GM18520 (cell line): ENCODE measurements at regions not wholly inside any gene's neighbourhood (a gene's known extent, or its start where the extent isn't known, plus 50 kb on each side); places are given as distances from the start of the nearest gene placed in this dataset.

Source experiments
- ATAC-seq: cut with Tn5 transposase; IDR thresholded peaks from one replicate; pipeline ENCODE4 v1.9.1; 2021; ENCODE audit not compliant: unreplicated experiment

DNA sequence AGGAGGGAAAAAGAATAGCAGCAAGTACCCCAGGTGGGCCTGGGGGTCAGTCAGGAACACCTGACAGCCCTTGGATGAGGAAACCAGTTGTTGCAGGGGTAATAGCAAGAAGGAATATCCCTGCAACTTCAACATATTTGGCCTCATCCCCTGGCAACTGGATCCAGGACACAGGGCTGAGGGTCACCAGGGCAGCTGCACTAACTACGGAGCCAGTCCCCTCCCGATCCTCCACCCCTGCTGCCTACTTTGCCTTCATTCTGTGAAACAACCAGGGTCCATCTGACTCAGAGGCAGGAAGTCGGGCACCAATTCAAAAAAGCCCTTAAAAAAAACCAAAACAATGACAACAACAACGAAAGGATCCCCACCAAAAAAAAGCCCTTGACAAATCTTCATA is 52.9 kb downstream of the FRMPD3 start:
- no peak for ATAC-seq

DNA sequence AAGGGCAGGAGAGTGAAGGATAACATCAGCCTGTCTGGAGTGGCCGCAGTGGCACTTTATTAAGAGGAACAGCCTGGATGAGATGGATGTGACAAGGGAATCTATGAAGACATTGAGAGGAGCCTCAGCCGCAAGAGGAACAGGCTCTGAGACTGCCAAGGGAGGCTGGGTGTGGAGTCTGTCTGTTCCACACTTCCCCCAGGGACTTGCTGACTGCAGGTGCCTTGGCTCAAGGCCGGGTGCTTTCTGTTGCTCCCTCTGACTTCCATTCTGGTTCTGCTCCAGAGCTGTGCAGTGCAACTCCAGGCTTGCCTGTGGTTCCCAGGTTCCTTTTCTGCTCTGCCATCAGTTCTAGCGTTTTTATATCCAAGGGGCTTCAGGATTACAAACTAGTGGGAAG is 54.6 kb downstream of the FRMPD3 start:
- ATAC-seq: no peak

DNA sequence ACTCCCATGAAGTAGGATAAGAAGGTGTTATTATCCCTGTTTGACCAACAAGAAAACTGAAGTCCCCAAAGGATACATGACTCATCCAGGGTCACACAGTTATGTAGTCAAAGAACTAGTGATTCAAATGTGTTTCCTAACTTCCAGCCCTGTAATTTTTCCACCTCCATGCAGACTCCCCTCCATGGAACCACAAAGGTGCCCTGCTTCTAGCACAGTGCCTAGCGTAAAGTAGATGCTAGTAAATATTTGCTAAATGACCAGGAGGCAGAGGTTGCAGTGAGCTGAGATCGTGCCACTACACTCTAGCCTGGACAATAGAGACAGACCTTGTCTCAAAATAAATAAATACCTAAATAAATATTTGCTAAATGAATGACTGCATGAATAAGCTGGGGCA is 55.8 kb downstream of the FRMPD3 start:
- no peak for ATAC-seq

DNA sequence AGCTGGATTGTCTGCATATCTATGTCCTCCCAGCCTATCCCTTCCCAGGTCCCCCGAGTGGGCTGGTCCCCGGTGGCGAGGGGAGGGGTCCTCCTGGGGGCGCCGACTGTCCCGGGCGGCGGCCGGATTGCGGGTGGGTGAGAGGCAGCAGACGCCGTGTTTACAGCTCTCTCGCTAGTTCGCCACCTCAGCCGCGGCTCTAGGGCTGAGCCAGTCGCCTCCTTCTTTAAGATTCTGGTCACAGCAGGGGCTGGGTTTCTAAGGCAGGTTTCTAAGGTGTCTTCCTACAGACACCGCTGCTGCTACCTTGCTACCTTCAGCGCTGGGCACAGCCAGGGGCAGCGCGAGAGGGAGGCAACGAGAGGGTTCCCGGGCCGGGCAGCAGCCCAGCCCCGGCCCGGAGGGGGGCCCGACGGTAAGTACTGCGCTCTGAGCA is 57.2 kb downstream of the FRMPD3 start:
- ATAC-seq: no peak

DNA sequence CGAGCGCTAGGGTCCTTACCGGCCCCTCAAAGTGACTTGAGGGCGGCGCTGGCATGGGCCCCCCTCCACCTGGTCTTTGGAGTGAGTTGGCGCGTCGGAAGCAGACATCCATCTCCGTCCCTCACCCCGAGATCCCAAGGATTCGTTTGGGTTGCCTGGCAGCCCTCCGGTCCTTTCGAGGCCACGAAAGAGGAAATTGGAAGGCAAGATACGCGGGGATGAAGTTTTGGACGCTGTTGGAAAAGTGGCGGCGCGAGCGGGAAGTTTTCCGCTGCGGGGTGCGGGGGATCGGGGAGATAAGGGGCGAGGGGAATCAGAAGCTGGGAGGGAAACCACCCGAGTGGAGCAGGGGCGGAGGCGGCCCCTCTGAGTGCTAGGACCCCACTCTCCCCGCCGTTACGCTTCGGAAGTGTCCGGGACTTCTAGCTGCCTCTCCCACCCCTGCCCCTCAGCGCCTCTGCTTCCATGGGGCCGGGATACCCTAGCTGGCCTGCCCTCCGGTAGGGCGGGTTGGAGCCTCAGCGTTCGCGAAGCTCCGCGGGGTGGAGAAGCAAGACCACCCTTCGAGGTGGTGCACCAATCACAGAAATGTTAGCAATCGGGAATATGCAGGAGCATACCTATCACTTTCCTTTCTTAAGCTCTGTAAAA is 57.8 kb downstream of the FRMPD3 start:
- no peak for ATAC-seq

DNA sequence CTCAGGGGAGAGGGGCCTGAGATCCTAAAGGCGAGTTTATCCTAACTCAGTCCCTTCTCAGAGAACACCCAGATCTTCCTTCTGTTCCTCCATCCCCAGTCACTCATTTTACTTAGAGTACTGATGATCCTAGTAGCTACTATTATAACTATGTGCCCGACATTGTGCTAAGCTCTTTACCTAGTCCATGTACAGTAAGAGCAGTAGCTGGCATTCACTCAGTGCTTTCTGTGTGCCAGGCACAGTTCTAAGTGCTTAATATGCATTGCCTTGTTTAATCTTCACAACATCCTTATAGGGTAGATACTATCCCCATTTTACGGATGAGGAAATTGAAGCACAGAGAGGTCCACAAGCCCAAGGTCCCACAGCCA is 58.3 kb downstream of the FRMPD3 start:
- ATAC-seq: no peak

DNA sequence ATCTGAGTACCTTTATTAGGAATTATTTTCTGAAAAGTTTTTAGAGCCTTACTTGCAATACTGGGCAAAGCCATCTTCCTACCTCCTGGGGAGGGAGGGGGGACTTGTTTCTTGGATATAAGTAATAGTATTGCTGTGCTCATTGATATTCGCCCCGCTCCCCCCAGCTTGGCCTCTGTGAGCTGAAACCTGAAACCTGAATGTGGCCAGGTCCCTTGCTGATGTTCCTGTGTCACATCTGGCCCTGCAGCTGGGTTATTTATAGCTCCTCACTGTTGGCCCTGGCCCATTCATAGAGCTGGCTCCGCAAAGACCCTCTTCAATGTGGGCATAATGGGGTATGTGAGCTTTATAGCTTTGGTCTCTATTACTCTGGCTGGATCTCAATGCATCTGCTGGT is 59.5 kb downstream of the FRMPD3 start:
- ATAC-seq: no peak

DNA sequence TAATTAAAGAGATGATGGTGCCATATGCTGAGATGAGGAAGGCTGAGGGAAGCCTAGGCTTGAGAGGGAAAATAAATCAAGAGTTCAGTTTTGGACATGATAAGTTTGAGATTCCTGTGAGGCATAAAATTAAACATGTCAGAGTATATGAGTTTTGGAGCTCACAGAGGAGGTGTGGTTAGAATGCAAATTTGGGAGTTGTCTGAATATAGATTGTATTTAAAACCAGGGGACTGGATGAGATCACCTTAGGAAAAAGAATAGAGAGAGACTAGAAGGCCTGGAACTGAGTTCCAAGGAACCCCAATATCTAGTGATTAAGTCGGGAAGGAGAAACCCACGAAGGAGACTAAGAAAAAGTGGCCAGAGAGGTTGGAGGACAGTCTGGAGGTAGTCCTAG is 65.5 kb downstream of the FRMPD3 start:
- ATAC-seq: no peak

DNA sequence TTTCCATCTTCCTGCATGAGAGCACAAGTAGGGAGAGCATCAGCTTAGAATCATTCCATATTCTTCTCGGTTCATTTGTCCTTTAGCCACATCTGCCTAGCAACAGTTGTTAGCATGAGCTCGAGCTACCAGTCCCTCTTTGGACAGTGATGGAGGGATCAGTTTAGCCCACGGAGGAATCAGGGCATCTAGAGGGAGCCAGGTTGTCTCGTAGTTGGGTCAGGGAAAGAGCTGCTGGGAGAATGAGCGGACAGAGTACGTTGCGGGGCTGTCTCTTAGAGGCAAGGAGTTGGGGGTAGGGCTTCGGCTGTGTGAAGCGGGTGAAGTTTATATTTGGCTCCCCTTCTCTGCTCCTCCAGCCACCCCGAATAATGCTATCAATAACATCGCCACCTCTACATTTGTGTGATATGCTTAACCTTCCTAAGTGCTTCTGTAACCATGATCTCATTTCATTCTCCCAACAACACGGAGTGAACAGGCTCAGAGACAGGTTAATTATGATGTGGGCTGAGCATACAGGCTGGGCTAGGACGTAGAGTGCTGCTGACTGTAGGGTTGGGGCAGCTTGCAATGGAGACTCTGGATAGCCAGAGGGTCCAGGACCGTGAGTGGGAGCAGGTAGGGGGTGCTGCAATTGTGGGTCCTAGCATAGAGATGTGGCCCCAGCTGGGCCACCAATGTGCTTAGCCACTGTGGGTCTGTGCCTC is 72.6 kb downstream of the FRMPD3 start:
- no peak for ATAC-seq

DNA sequence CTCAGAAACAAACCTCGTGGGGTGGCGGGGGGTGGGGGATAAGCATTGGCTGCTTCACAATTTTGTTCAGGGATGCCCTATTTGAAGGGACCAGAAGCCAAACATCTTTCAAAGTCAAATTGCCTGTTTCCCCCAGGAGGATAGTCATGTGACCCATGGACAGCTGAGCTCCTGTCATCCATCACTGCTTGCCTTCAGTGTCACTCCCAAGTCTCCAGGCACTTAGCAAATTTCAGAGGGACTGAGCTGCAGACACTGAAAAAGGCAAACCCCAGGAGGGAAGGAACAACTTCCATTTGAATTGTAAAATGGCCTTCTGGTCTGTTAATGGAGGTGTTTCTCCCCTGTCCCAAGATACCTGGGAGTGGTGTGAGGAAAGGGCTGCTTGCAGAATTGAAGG is 73.4 kb downstream of the FRMPD3 start:
- ATAC-seq: no peak

DNA sequence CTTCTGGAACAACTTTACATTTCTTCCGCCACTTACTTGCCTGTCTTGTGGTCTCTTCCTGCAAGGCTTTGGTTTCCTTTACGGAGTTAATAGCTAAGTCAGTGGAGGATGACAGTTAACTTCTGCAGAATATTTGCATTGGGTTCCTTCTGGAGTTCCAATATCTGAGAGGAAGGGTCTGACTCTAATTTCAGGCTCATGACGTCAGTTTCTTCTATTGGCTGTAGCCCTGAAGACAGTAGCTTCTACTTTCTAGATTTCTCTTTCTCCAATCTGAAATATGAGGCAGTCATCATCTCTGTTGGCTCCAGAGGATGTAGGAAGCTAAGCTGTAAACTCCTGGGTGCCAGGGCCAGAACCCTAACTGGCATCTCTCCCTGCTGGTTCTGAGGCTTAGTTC is 76.7 kb downstream of the FRMPD3 start:
- no peak for ATAC-seq

DNA sequence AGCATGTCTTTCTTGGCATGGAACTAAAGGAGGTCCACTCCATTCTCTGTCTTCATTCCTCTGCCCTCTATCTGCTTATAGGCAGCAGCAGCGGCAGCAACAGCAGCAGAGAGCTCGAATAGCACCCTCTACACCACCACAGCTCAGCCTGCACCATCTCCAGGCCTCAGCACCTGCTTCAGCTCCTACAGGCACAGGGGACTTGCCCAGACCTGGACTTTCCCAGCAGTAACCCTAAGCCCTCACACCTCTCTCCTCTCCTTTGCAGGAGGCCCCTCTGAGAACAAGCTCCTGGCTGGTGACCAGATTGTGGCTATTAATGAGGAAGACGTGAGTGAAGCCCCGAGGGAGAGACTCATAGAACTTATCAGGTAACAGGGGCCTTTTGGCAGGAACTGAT is 80.7 kb downstream of the FRMPD3 start:
- ATAC-seq: no peak

DNA sequence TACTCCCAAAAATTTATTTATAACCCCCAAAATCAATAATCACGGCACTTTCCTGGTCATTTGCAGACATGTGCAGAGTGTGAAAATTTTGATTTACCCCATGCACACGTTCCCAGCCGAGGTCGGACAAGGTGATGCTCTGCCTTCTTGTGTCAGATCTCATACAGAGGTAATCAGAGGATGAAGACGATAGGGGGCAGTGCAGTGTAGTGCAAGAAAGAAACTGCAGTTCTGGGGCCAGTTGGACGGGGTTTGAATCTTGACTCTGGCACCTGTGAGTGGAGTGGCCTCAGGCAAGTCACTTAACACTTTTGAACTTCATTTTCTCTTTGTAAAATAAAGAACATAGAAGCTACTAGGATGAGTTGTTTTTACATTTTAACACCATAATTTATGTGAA is 88.4 kb downstream of the FRMPD3 start:
- ATAC-seq: no peak

DNA sequence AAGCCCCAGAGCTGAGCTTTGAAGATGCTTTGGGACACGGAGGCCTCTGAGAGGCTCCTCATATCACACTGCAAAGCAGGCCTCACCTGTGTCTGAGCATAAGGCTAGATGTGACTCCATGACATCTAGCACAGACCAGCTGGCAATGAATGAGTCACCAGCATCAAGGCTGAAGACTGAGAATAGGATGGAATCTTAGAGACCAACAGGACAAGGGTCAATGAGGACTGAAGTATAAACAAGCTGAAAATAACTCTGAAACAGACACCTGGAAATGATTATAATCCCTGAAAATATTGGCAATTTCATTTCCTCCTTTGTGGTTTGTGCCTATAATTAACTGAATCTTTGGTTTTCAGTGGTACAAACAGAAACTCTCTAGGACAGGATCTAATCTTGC is 87.1 kb upstream of the PRPS1 start:
- no peak for ATAC-seq

DNA sequence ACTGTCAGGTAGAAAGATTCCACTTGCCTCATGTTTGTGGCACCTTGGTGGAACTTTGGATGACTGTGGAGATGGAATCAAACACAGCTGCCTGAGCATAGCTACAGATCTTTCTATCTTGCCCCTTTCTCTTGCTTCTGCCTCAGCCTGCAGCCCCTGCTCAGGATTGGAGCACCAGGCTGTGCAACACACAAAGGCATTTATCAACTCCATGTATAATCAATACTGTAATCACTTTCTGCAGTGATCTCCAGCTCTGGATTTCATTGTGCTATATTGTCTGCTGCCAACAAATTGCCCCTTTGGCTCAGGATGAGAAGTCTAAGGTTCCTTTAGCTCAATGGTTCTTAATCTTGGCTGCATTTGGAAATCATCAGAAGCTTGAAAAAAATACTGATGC is 86.3 kb upstream of the PRPS1 start:
- ATAC-seq: no peak

DNA sequence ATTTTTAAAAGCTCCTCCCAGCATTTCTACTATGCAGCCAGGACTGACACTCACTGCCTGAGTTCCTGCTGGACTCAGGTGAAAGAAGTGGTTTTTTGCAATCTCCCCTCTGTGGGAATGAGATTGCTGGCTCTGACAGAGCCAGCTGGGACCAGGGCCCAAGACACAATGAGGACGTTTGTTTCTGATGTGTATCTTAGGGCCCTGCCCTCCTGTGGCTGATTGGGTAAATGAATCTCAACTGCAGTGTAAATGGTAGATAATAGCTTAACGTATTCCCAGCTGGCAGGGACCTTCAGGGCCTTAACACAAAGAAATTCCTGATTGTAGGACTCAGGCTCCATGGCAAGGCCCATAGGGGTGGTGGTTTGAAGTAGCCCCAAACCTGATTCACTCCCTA is 85.8 kb upstream of the PRPS1 start:
- ATAC-seq: no peak

DNA sequence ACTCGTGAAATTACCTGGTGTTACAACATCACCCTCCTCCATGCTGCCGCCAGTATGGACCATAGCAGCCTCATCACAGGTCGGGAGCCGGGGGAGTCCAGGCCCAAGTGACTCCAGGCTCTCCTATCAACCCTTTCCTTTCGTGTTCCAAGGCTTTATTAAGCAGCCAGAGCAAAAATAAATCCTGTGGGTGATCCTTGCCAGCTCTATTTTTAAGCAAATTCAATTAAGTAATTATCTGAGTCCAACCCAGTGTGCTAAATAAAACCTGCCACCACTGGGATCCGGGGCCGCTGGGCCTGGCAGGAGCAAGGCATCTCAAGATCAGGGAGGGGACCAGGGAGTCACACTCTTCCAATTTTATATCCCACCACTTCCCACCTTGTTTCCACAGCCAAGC is 80.7 kb upstream of the PRPS1 start:
- ATAC-seq: no peak

DNA sequence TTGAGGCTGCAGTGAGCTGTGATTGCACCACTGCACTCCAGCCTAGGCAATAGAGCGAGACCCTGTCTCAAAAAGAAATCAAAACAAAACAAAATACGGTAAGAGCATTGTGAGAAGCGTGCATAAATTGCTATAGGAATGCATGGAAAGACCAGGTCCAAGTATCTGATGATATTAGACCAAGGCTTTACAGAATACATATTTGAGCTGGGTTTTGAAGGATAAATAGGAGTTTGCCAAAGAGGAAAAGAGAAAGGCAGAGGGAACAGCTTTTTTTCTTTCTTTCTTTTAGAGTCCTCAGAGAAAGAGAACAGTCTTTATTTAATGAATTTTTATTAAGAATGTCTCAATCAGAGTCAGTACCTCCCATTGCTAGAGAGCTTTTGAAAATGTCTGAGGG is 79.5 kb upstream of the PRPS1 start:
- ATAC-seq: no peak

DNA sequence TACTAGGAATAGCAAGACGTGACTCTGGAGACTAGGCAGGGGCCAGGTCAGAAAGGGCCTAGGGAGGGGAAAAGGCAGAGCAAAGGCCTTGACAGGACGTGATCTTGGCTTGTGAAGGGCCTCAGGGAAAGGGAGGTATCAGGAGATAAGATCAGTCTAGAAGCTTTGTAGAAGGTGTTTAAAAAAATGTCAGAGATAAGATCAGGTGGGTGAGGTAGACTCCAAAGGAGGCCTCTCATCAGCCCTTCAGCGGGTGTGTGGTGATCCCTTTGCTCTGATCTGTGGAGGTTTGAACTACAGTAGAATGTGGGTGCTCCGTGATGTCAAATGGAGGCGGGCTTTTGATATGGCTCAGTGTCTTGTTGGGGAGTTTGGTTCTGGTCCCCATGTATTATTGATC is 78.8 kb upstream of the PRPS1 start:
- no peak for ATAC-seq

DNA sequence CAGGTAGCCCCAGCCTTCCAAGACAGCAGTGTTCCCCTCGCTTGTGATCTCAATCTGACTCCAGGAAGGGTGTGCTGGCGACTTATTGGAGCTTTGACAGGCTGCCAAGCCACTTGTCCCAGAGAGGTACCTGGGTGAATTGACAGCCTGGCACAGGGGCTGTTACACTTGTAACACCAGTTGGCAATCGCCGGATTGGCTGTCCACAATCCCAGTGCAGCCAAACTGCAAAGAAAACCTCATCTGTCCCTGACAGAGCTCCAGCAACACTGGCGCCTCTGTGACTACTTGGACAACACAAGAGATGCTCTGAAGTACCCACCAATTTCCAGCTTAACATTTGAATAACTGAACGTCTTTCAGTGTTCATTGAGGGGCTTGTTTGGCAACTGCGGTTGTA is 76.8 kb upstream of the PRPS1 start:
- ATAC-seq: no peak

DNA sequence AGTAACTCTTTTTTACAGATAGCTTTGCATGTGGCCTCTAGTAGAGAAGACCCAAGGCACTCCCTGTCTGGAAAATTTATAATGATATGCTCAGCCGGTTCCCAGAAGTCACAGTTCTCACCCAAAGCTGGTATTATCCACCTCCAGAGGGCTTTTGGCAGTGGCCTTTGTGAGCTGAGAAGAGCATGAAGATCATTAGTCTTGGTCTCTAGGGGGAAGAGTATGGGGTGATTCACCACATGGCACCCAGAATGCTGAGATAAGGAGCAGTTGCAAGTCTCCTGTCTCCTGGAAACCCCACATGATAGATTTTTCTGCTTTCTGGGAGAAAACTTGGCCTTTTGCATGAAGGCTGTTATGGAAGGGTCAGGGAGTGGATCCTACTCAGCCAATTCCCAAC is 75.4 kb upstream of the PRPS1 start:
- no peak for ATAC-seq

DNA sequence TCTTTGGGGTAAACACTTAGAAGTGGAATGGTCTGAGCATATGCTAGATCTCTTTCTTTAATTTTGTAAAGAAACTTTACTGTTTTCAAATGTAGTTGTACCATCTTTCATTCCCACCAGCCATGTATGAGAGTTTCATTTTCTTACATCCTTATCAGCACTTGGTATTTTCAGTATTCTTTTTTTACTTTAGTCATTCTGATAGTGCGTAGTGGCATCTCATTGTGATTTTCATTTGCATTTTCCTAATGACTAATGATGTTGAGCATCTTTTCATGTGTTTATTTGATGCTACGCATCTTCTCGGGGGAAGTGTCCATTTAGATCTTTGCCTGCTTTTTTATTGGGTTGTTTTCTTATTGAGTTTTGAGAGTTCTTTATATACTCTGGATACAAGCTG is 71.3 kb upstream of the PRPS1 start:
- no peak for ATAC-seq

DNA sequence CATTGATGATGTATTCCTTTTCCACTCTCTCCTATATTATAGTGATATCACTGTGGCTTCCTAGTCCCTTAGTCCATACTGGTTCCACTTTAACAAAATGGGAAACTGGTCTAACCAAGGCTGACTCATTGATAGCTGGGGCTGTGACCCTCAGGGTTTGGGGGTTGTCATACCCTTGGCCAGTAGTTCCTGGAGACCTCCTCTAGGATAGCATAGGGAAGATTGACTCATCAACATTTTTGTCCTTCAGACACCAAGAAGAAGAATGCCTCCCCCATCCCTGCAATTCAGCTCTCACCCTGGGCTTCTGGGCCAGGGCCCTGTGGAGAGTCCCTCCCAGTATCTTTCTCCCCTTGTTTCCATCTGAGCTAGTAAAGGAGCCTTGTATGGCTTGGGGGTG is 68.8 kb upstream of the PRPS1 start:
- no peak for ATAC-seq
